Left ventricle myocardium inferior (tissue), 1 donor: ENCODE measurements at regions not wholly inside any gene's neighbourhood (a gene's known extent, or its start where the extent isn't known, plus 50 kb on each side); places are given as distances from the start of the nearest gene placed in this dataset.

ENCODE experiments used
- DNase-seq: peaks from one replicate; pipeline ENCODE4 v3.0.0-alpha.2; 2020
- H3K27ac ChIP-seq: fragments of 200-600 bp; replicated peaks from 2 replicates; pipeline ENCODE4 v1.8.0; 2021
- H3K27me3 ChIP-seq: fragments of 200-600 bp; 2 replicates; pipeline ENCODE4 v1.8.0; 2021; ENCODE audit warnings: low read depth
- H3K36me3 ChIP-seq: fragments of 200-600 bp; 2 replicates; pipeline ENCODE4 v1.8.0; 2021
- H3K4me1 ChIP-seq: fragments of 200-600 bp; 2 replicates; pipeline ENCODE4 v1.8.0; 2021
- H3K4me3 ChIP-seq: fragments of 200-600 bp; 2 replicates; pipeline ENCODE4 v1.8.0; 2021; ENCODE audit warnings: mild to moderate bottlenecking, moderate library complexity
- H3K9me3 ChIP-seq: fragments of 200-600 bp; replicated peaks from 2 replicates; pipeline ENCODE4 v1.8.0; 2021
- intact Hi-C: fragments of 100-400 bp; cut with micrococcal nuclease; formaldehyde crosslinking; loops from one replicate; pipeline ENCODE4 v1.11.0; 2022
- TF ChIP-seq, protein P1 (sequence below): fragments of 200-600 bp; IDR thresholded peaks from 2 replicates; pipeline ENCODE4 v1.8.0; 2021; ENCODE audit warnings: antibody characterized with exemption, mild to moderate bottlenecking, borderline replicate concordance
- donor health status: DM: no; HTN: yes; CAD: no; lungs with severe emphysema.

GRCh38 chr16:85266857-85267256 is 154.6 kb upstream of the CIBAR2 start:
- TF ChIP-seq, protein P1, sequence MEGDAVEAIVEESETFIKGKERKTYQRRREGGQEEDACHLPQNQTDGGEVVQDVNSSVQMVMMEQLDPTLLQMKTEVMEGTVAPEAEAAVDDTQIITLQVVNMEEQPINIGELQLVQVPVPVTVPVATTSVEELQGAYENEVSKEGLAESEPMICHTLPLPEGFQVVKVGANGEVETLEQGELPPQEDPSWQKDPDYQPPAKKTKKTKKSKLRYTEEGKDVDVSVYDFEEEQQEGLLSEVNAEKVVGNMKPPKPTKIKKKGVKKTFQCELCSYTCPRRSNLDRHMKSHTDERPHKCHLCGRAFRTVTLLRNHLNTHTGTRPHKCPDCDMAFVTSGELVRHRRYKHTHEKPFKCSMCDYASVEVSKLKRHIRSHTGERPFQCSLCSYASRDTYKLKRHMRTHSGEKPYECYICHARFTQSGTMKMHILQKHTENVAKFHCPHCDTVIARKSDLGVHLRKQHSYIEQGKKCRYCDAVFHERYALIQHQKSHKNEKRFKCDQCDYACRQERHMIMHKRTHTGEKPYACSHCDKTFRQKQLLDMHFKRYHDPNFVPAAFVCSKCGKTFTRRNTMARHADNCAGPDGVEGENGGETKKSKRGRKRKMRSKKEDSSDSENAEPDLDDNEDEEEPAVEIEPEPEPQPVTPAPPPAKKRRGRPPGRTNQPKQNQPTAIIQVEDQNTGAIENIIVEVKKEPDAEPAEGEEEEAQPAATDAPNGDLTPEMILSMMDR = no peak
- Histone ChIP-seq H3K27ac (no peak overlapping the region), H3K4me1 (no peaks in the 10 kb centered on the region), H3K36me3 (no peaks in the 10 kb centered on the region), H3K4me3 (no peak overlapping the region), H3K27me3 (no peaks in the 10 kb centered on the region), H3K9me3 (no peaks in the 10 kb centered on the region)
- DNase-seq = no peak
- intact Hi-C loops = no loop called here

- Histone ChIP-seq H3K27ac (no peak overlapping the region), H3K27me3 (no peaks in the 10 kb centered on the region), H3K4me1 (no peaks in the 10 kb centered on the region), H3K9me3 (no peaks in the 10 kb centered on the region), H3K4me3 (no peak overlapping the region), H3K36me3 (no peaks in the 10 kb centered on the region)
- no peak for DNase-seq
- intact Hi-C loops = no loop called here
- TF ChIP-seq, protein P1 = no peak
These were observed 155.2 kb upstream of the CIBAR2 start for GRCh38 chr16:85267414-85267945.

DNA sequence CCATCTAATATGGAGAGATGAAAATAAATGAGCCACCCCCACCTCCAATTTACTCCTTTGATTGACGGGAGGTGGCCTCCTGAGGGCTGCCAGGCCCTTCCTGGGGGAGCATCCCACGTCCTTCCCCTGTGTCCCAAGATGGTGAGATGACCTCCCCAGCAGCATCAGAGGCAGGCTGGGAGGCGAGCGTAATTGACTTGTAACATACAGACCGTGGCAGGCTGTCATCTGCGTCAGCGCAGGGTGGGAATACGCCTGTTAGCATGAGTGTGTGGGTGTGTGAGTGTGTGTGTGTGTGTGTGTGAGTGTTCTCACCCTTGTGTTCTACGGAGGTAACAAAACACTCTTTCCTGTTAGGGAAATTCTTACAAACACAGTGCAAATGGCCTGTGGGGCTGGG is 156.9 kb upstream of the CIBAR2 start:
- H3K27me3 ChIP-seq = no peaks in the 10 kb centered on the region
- H3K36me3 ChIP-seq = no peaks in the 10 kb centered on the region
- no peak overlapping the region for H3K27ac ChIP-seq
- H3K4me1 ChIP-seq = no peaks in the 10 kb centered on the region
- DNase-seq = no peak
- H3K9me3 ChIP-seq = no peaks in the 10 kb centered on the region
- intact Hi-C loops = no loop called here
- TF ChIP-seq, protein P1 = no peak
- H3K4me3 ChIP-seq = no peak overlapping the region

DNA sequence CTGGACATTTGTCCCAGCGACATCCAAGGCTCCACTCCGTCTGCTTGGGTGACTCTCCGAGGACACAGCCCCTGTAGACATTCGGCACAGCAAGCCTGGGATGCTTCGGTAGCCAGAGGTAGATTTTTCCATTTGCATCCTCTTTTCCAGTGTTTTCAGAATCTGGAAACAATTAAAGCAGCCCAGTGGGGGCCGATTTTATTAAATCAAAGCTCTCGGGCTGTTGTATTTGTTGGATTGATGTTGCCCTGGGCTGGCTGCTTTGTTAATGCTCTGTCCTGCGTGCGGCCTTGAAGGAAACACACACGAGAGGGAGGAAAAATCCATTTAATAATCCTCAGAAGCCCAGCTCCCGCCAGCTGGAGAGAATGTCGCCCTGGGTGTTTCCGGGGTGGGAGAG is 158.1 kb upstream of the CIBAR2 start:
- Histone ChIP-seq H3K36me3 (no peaks in the 10 kb centered on the region), H3K4me1 (no peaks in the 10 kb centered on the region), H3K4me3 (no peak overlapping the region), H3K27ac (no peak overlapping the region), H3K27me3 (no peaks in the 10 kb centered on the region), H3K9me3 (no peaks in the 10 kb centered on the region)
- TF ChIP-seq, protein P1 = no peak
- DNase-seq = no peak
- intact Hi-C loops = no loop called here

GRCh38 chr16:85271198-85271597 is 158.9 kb upstream of the CIBAR2 start:
- DNase-seq = no peak
- intact Hi-C loops = no loop called here
- Histone ChIP-seq H3K9me3 (no peaks in the 10 kb centered on the region), H3K27me3 (no peaks in the 10 kb centered on the region), H3K27ac (no peak overlapping the region), H3K36me3 (no peaks in the 10 kb centered on the region), H3K4me3 (no peak overlapping the region), H3K4me1 (no peaks in the 10 kb centered on the region)
- TF ChIP-seq, protein P1 = no peak
